GM21381 (cell line): ENCODE measurements at regions not wholly inside any gene's neighbourhood (a gene's known extent, or its start where the extent isn't known, plus 50 kb on each side); places are given as distances from the start of the nearest gene placed in this dataset.

ENCODE experiments used
- ATAC-seq: cut with Tn5 transposase; IDR thresholded peaks from one replicate; pipeline ENCODE4 v1.9.1; 2021; ENCODE audit warnings: mild to moderate bottlenecking, moderate library complexity; ENCODE audit not compliant: unreplicated experiment

- ATAC-seq = no peak
Measured at GRCh38 chr7:131624536-131624935, 68.1 kb upstream of the PODXL start.

- ATAC-seq = no peak
Measured at GRCh38 chr7:131623154-131623553, 66.7 kb upstream of the PODXL start.

- ATAC-seq = no peak
Measured at GRCh38 chr7:131621652-131622051, 65.2 kb upstream of the PODXL start.

- ATAC-seq = no peak
Measured at GRCh38 chr7:131620673-131621609, 64.5 kb upstream of the PODXL start.

GRCh38 chr7:131619336-131620305, 63.2 kb upstream of the PODXL start:
- ATAC-seq = no peak

- ATAC-seq = no peak
Measured at GRCh38 chr7:131618391-131618790, 62.0 kb upstream of the PODXL start.

- ATAC-seq = no peak
Measured at GRCh38 chr7:131616487-131617200, 60.2 kb upstream of the PODXL start.

- ATAC-seq = no peak
Measured at GRCh38 chr7:131613909-131614308, 57.5 kb upstream of the PODXL start.

GRCh38 chr7:131610007-131610406, 53.6 kb upstream of the PODXL start:
- no peak for ATAC-seq

- ATAC-seq = no peak
Measured at GRCh38 chr7:131608116-131608500, 51.7 kb upstream of the PODXL start.

GRCh38 chr7:131607291-131608115, 51.1 kb upstream of the PODXL start:
- ATAC-seq = no peak

GRCh38 chr7:131606346-131607290, 50.2 kb upstream of the PODXL start:
- ATAC-seq = no peak
